SHP77 treated with DMSO at 0.1 percent for 48 hours (cell line): ENCODE measurements at regions not wholly inside any gene's neighbourhood (a gene's known extent, or its start where the extent isn't known, plus 50 kb on each side); places are given as distances from the start of the nearest gene placed in this dataset.
A peak's percentile ranks its signal among the peaks of the same experiment; 100 is the strongest.

Experiments
- DNase-seq: peaks from one replicate; lab custom pipeline; 2025; lab: John Stamatoyannopoulos, UW

GRCh38 chr12:90129366-90130030 lies 420.9 kb upstream of the ATP2B1 start:
- DNase-seq, result no peak

GRCh38 chr12:90128526-90128925 lies 419.9 kb upstream of the ATP2B1 start:
- DNase-seq, result peak; percentile 6

GRCh38 chr12:90126125-90126524 lies 417.5 kb upstream of the ATP2B1 start:
- no peak for DNase-seq

- no peak for DNase-seq
Measured at GRCh38 chr12:90124914-90125313, 416.3 kb upstream of the ATP2B1 start.

GRCh38 chr12:90124289-90124688 lies 415.7 kb upstream of the ATP2B1 start:
- DNase-seq, result no peak

GRCh38 chr12:90122681-90123080 lies 414.0 kb upstream of the ATP2B1 start:
- DNase-seq, result no peak

GRCh38 chr12:90120627-90121026 lies 412.0 kb upstream of the ATP2B1 start:
- no peak for DNase-seq

- no peak for DNase-seq
Measured at GRCh38 chr12:90112666-90113065, 404.0 kb upstream of the ATP2B1 start.

GRCh38 chr12:90111791-90112580 lies 403.3 kb upstream of the ATP2B1 start:
- DNase-seq, result no peak

- no peak for DNase-seq
Measured at GRCh38 chr12:90106568-90106967, 397.9 kb upstream of the ATP2B1 start.

GRCh38 chr12:90102957-90103652 lies 394.5 kb upstream of the ATP2B1 start:
- DNase-seq, result peak; percentile 8

GRCh38 chr12:90100579-90100978 lies 391.9 kb upstream of the ATP2B1 start:
- DNase-seq, result no peak

GRCh38 chr12:90099288-90099687 lies 390.6 kb upstream of the ATP2B1 start:
- no peak for DNase-seq

GRCh38 chr12:90098132-90098779 lies 389.6 kb upstream of the ATP2B1 start:
- DNase-seq, result no peak

- no peak for DNase-seq
Measured at GRCh38 chr12:90091809-90092208, 383.2 kb upstream of the ATP2B1 start.

- DNase-seq, result no peak
Measured at GRCh38 chr12:90090929-90091651, 382.5 kb upstream of the ATP2B1 start.

- DNase-seq, result no peak
Measured at GRCh38 chr12:90086281-90086680, 377.6 kb upstream of the ATP2B1 start.

GRCh38 chr12:90085494-90086274 lies 377.0 kb upstream of the ATP2B1 start:
- DNase-seq, result no peak

- no peak for DNase-seq
Measured at GRCh38 chr12:90084018-90084417, 375.4 kb upstream of the ATP2B1 start.

GRCh38 chr12:90080616-90081015 lies 372.0 kb upstream of the ATP2B1 start:
- no peak for DNase-seq
